OCI-LY7 (cell line): ENCODE measurements at regions not wholly inside any gene's neighbourhood (a gene's known extent, or its start where the extent isn't known, plus 50 kb on each side); places are given as distances from the start of the nearest gene placed in this dataset.
"Not testable (repeated sequence)": the region's sequence is repeated elsewhere in the genome, so short reads cannot be mapped to it uniquely, and the experiment has no call there.

Experiments
- BruUV-seq: library from RNA; stranded (reverse); fragments of 400-500 nt; replicated peaks from 2 replicates; lab custom pipeline; 2021; lab: Mats Ljungman, UMichigan
- CTCF ChIA-PET: fragments of 300-600 bp; sonication (Branson Sonifier 250); formaldehyde crosslinking; loops from one replicate; lab custom pipeline; 2022; ENCODE audit warnings: antibody characterized with exemption; ENCODE audit not compliant: unreplicated experiment; lab: Charles Lee
- POLR2A ChIA-PET: fragments of 300-600 bp; sonication (Branson Sonifier 250); formaldehyde crosslinking; loops from one replicate; lab custom pipeline; 2022; ENCODE audit warnings: antibody characterized with exemption; lab: Charles Lee
- DNase-seq: peaks from one replicate; pipeline ENCODE4 v3.0.0-alpha.2; 2015; ENCODE audit warnings: low spot score
- H2AFZ ChIP-seq: fragments of 200-600 bp; sonication (generic), shearing (Covaris generic); 2 replicates; pipeline ENCODE4 v1.6.1; 2014; ENCODE audit warnings: mild to moderate bottlenecking, antibody characterized with exemption, low read length, moderate library complexity
- H3K27ac ChIP-seq: fragments of 200-600 bp; sonication (generic); 2 replicates; pipeline ENCODE4 v1.5.1; 2014; ENCODE audit warnings: mixed run types, low read depth, mild to moderate bottlenecking, moderate library complexity, low read length, inconsistent platforms; ENCODE audit not compliant: poor library complexity, severe bottlenecking
- H3K36me3 ChIP-seq: fragments of 200-600 bp; sonication (generic); 2 replicates; pipeline ENCODE4 v1.6.1; 2014; ENCODE audit warnings: mild to moderate bottlenecking, antibody characterized with exemption, low read length, moderate library complexity, mixed read lengths; ENCODE audit not compliant: insufficient read depth
- H3K4me1 ChIP-seq: fragments of 200-600 bp; sonication (generic); 2 replicates; pipeline ENCODE4 v1.5.1; 2014; ENCODE audit warnings: mild to moderate bottlenecking, low read length; ENCODE audit not compliant: insufficient read depth, poor library complexity, severe bottlenecking
- H3K4me2 ChIP-seq: fragments of 200-600 bp; sonication (generic); 2 replicates; pipeline ENCODE4 v1.6.1; 2014; ENCODE audit warnings: mild to moderate bottlenecking, low read length
- H3K4me3 ChIP-seq: fragments of 200-600 bp; sonication (generic); 2 replicates; pipeline ENCODE4 v1.5.1; 2014; ENCODE audit warnings: mild to moderate bottlenecking, low read depth, low read length; ENCODE audit not compliant: poor library complexity, severe bottlenecking
- H3K79me2 ChIP-seq: fragments of 200-600 bp; sonication (generic); 2 replicates; pipeline ENCODE4 v1.6.1; 2016; ENCODE audit warnings: low read depth, mild to moderate bottlenecking, low read length, moderate library complexity, mixed read lengths; ENCODE audit not compliant: insufficient read depth
- H3K9me2 ChIP-seq: fragments of 200-600 bp; sonication (generic); 2 replicates; pipeline ENCODE4 v1.6.1; 2016; ENCODE audit warnings: mild to moderate bottlenecking, low read length, mixed read lengths; ENCODE audit not compliant: insufficient read depth
- H3K9me3 ChIP-seq: fragments of 200-600 bp; sonication (generic); 2 replicates; pipeline ENCODE4 v1.6.1; 2014; ENCODE audit warnings: mild to moderate bottlenecking, mixed run types, low read length, mixed read lengths
- H4K20me1 ChIP-seq: fragments of 200-600 bp; sonication (generic); 2 replicates; pipeline ENCODE4 v1.6.1; 2014; ENCODE audit warnings: mild to moderate bottlenecking, antibody characterized with exemption, low read length, moderate library complexity, mixed read lengths; ENCODE audit not compliant: insufficient read depth
- CTCF ChIP-seq: fragments of 200-600 bp; sonication (generic); conservative IDR thresholded peaks from 2 replicates; pipeline ENCODE4 v1.5.1; 2014; ENCODE audit warnings: mild to moderate bottlenecking, antibody characterized with exemption, low read length, moderate library complexity, mixed read lengths
- EZH2phosphoT487 ChIP-seq: fragments of 200-600 bp; sonication (generic); IDR thresholded peaks from 2 replicates; pipeline ENCODE4 v1.6.1; 2018; ENCODE audit warnings: low read depth, borderline replicate concordance, mild to moderate bottlenecking, mixed run types, antibody characterized with exemption, low read length, moderate library complexity, mixed read lengths
- intact Hi-C: fragments of 100-400 bp; cut with micrococcal nuclease; formaldehyde crosslinking; loops from one replicate; pipeline ENCODE4 v1.10.0; 2022; ENCODE audit not compliant: unreplicated experiment

GRCh38 chr12:22124987-22125386 lies 79.0 kb downstream of the CMAS start:
- no peaks in the 10 kb centered on the region for H3K4me1 ChIP-seq
- POLR2A ChIA-PET, result no interaction called here
- H3K4me3 ChIP-seq, result no peak overlapping the region
- H3K27ac ChIP-seq, result no peak overlapping the region
- TF ChIP-seq EZH2phosphoT487 (no peak), CTCF (no peak)
- CTCF ChIA-PET, result no interaction called here
- no peaks in the 10 kb centered on the region for H4K20me1 ChIP-seq
- H2AFZ ChIP-seq, result no peak overlapping the region
- no peaks in the 10 kb centered on the region for H3K9me3 ChIP-seq
- no TSS peak for BruUV-seq
- no peaks in the 10 kb centered on the region for H3K9me2 ChIP-seq
- intact Hi-C loops, result no loop called here
- no peak overlapping the region for H3K4me2 ChIP-seq
- no peaks in the 10 kb centered on the region for H3K36me3 ChIP-seq
- no peaks in the 10 kb centered on the region for H3K79me2 ChIP-seq
- no peak for DNase-seq

- POLR2A ChIA-PET, CTCF ChIA-PET, H3K9me3 ChIP-seq, H4K20me1 ChIP-seq, H3K36me3 ChIP-seq, H2AFZ ChIP-seq, H3K4me1 ChIP-seq, H3K79me2 ChIP-seq, H3K4me2 ChIP-seq, H3K4me3 ChIP-seq, H3K27ac ChIP-seq, H3K9me2 ChIP-seq, DNase-seq, BruUV-seq, intact Hi-C loops: not testable (repeated sequence)
Measured at GRCh38 chr12:22126101-22126500, 80.1 kb downstream of the CMAS start.

- Histone ChIP-seq H3K4me1 (no peaks in the 10 kb centered on the region), H3K79me2 (no peaks in the 10 kb centered on the region), H2AFZ (no peak overlapping the region), H3K4me3 (no peak overlapping the region), H4K20me1 (no peaks in the 10 kb centered on the region), H3K4me2 (no peak overlapping the region), H3K27ac (no peak overlapping the region), H3K9me3 (no peaks in the 10 kb centered on the region), H3K36me3 (no peaks in the 10 kb centered on the region), H3K9me2 (no peaks in the 10 kb centered on the region)
- BruUV-seq, result no TSS peak
- no peak for TF ChIP-seq EZH2phosphoT487
- TF ChIP-seq CTCF, result no peak
- no peak for DNase-seq
- CTCF ChIA-PET, result no interaction called here
- intact Hi-C loops, result no loop called here
- POLR2A ChIA-PET, result no interaction called here
Measured at GRCh38 chr12:22126758-22127157, 80.7 kb downstream of the CMAS start.
